Activated CD4-positive, alpha-beta memory T cell treated with anti-CD3 and anti-CD28 coated beads for 36 hours (primary cell): ENCODE measurements at regions not wholly inside any gene's neighbourhood (a gene's known extent, or its start where the extent isn't known, plus 50 kb on each side); places are given as distances from the start of the nearest gene placed in this dataset.
"Not testable (repeated sequence)": the region's sequence is repeated elsewhere in the genome, so short reads cannot be mapped to it uniquely, and the experiment has no call there.

Experiments
- CTCF ChIA-PET: fragments of 350-600 bp; sonication (Branson Sonifier 250); formaldehyde crosslinking; loops from one replicate; lab custom pipeline; 2021; ENCODE audit warnings: antibody characterized with exemption, inconsistent platforms; lab: Charles Lee
- POLR2A ChIA-PET: fragments of 350-600 bp; sonication (Branson Sonifier 250); formaldehyde crosslinking; loops from one replicate; lab custom pipeline; 2021; ENCODE audit warnings: antibody characterized with exemption; lab: Charles Lee
- DNase-seq: peaks from one replicate; pipeline ENCODE4 v3.0.0-alpha.2; 2020
- H3K27ac Mint-ChIP-seq: one replicate; pipeline ENCODE4 v1.8.0; 2021; ENCODE audit warnings: mixed read lengths
- H3K27me3 Mint-ChIP-seq: one replicate; pipeline ENCODE4 v1.8.0; 2021; ENCODE audit warnings: mixed read lengths
- H3K36me3 Mint-ChIP-seq: one replicate; pipeline ENCODE4 v1.8.0; 2021; ENCODE audit warnings: mixed read lengths
- H3K4me1 Mint-ChIP-seq: one replicate; pipeline ENCODE4 v1.8.0; 2021; ENCODE audit warnings: low read depth, mixed read lengths
- H3K4me3 Mint-ChIP-seq: one replicate; pipeline ENCODE4 v1.8.0; 2021; ENCODE audit warnings: mild to moderate bottlenecking, mixed read lengths
- H3K9me3 Mint-ChIP-seq: one replicate; pipeline ENCODE4 v1.8.0; 2021; ENCODE audit warnings: mixed read lengths
- intact Hi-C: fragments of 100-400 bp; cut with micrococcal nuclease; formaldehyde crosslinking; loops from one replicate; pipeline ENCODE4 v1.15.1; 2023

DNA sequence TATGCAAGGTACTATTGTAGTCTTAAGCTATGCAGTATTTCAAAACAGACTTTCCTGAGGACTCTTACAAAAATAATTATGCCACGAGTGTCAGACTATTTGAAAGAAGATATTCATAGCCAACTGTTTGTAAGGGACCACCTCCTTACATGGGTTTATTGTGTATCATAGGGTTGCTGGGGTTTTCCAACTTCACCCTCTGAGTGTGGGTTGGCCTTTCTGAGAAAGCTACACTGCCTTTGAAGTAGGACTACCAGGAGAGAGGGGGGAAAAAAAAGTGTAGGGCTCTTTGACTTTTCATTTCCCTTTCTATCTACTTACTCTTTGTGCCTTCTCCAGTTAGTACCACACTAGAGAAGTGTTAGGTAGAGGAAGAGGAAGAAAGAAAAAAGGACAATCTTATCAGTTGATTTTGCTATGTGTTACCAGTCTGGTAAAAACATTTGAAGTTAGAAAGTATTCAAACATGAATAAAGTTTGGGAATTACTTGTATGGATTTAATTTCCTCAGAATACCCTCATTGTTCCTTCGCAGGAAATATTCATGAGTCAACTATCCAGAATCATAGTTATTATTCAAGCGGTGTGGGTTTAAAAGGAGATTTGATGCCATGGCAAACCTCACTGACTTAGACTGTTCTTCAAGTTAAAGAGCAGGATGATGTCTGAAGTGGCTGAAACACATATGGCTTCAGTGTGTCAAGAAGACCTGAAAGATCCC, 329.3 kb upstream of the THBS1 start:
- intact Hi-C loops: no loop called here
- ChIA-PET CTCF (no interaction called here), POLR2A (no interaction called here)
- Mint-ChIP-seq H3K9me3 (no peaks in the 10 kb centered on the region), H3K27ac (no peak overlapping the region), H3K36me3 (no peaks in the 10 kb centered on the region), H3K27me3 (peaks cover 3% of the 10 kb centered on the region), H3K4me1 (peaks cover 4% of the 10 kb centered on the region), H3K4me3 (no peak overlapping the region)
- no peak for DNase-seq

- H3K9me3 Mint-ChIP-seq: no peaks in the 10 kb centered on the region
- H3K4me3 Mint-ChIP-seq: no peak overlapping the region
- ChIA-PET CTCF (no interaction called here), POLR2A (no interaction called here)
- H3K4me1 Mint-ChIP-seq: peaks cover 4% of the 10 kb centered on the region
- H3K27me3 Mint-ChIP-seq: peaks cover 5% of the 10 kb centered on the region
- H3K36me3 Mint-ChIP-seq: no peaks in the 10 kb centered on the region
- intact Hi-C loops: no loop called here
- no peak overlapping the region for H3K27ac Mint-ChIP-seq
- no peak for DNase-seq
These were observed 328.8 kb upstream of the THBS1 start for GRCh38 chr15:39252134-39252470.

DNA sequence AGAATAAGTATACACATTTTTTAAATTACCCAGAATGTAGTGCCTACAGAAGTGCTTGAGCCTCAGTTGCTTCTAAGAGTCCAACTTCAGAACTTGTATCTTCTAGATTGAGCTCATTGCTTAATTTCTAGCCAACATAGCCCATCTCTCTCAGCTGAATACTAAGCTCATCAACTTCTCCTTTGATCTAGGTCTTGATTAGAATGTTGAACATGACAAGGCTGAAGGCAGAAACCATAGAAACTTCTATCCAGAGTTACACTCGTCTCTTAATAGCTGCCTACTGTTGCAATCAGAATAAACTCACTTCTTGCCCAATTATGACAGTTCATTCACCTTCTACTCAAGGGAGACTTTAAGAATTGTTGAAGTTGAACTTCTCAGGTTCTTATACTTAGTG, 327.3 kb upstream of the THBS1 start:
- Mint-ChIP-seq H3K4me3 (no peak overlapping the region), H3K4me1 (peaks cover 4% of the 10 kb centered on the region), H3K36me3 (no peaks in the 10 kb centered on the region), H3K27me3 (peaks cover 7% of the 10 kb centered on the region), H3K27ac (no peak overlapping the region), H3K9me3 (no peaks in the 10 kb centered on the region)
- DNase-seq: no peak
- intact Hi-C loops: no loop called here
- CTCF ChIA-PET: no interaction called here
- POLR2A ChIA-PET: no interaction called here

DNA sequence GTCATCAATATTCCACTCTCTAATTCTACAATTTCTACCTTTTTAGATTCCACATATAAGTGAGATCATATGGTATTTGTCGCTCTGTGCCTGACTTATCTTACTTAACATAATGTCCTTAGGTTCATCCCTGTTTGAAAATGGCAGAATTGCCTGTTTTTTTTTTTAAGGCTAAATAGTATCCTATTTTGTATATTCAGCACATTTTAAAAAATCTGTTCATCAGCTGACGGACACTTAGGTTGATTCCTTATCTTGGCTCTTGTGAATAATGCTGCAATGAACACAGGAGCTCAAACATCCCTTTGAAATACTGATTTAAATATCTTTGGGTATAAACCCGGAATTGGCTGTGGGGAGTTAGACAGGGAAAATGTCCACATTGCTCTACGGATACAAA, 326.7 kb upstream of the THBS1 start:
- no peaks in the 10 kb centered on the region for H3K36me3 Mint-ChIP-seq
- H3K9me3 Mint-ChIP-seq: no peaks in the 10 kb centered on the region
- H3K27me3 Mint-ChIP-seq: peaks cover 7% of the 10 kb centered on the region
- H3K4me3 Mint-ChIP-seq: no peak overlapping the region
- DNase-seq: no peak
- ChIA-PET CTCF (interaction anchor here (0.5 to 0.7 kb wide), 2 partner anchors 129 to 586 kb away, joined by 3 read pairs; no protein-coding TSS in a partner anchor), POLR2A (no interaction called here)
- no peak overlapping the region for H3K27ac Mint-ChIP-seq
- intact Hi-C loops: no loop called here
- peaks cover 4% of the 10 kb centered on the region for H3K4me1 Mint-ChIP-seq

GRCh38 chr15:39255760-39256159, 325.1 kb upstream of the THBS1 start:
- Mint-ChIP-seq H3K9me3 (no peaks in the 10 kb centered on the region), H3K27ac (no peak overlapping the region), H3K36me3 (no peaks in the 10 kb centered on the region), H3K27me3 (peaks cover 7% of the 10 kb centered on the region), H3K4me1 (no peaks in the 10 kb centered on the region), H3K4me3 (no peak overlapping the region)
- no peak for DNase-seq
- POLR2A ChIA-PET: no interaction called here
- intact Hi-C loops: no loop called here
- CTCF ChIA-PET: no interaction called here

GRCh38 chr15:39260391-39260790, 320.5 kb upstream of the THBS1 start:
- Mint-ChIP-seq H3K27ac (no peak overlapping the region), H3K4me3 (no peak overlapping the region), H3K9me3 (no peaks in the 10 kb centered on the region), H3K36me3 (no peaks in the 10 kb centered on the region), H3K27me3 (peaks cover 11% of the 10 kb centered on the region), H3K4me1 (peaks cover 19% of the 10 kb centered on the region)
- CTCF ChIA-PET: no interaction called here
- POLR2A ChIA-PET: no interaction called here
- intact Hi-C loops: no loop called here
- DNase-seq: no peak

DNA sequence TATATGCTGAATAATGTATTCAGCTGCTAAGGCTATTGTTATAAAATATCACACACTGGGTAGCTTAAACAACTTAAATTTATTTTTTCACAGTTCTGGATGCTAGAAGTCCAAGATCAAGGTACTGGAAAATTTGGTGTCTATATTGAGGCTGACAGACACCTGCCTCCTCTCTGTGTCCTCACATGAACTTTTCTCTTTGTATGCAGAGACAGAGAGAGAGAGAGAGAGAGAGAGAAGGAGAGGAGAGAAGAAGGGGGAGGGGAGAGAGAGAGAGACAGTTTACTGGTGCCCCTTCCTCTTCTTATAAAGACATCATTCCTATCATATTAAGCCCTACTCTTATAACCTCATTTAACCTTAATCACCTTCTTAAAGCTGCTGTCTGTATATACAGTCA, 320.1 kb upstream of the THBS1 start:
- ChIA-PET POLR2A (no interaction called here), CTCF (no interaction called here)
- intact Hi-C loops: no loop called here

GRCh38 chr15:39261397-39262183, 319.3 kb upstream of the THBS1 start:
- intact Hi-C loops, H3K9me3 Mint-ChIP-seq, H3K27me3 Mint-ChIP-seq, H3K36me3 Mint-ChIP-seq, DNase-seq, CTCF ChIA-PET, H3K4me3 Mint-ChIP-seq, POLR2A ChIA-PET, H3K27ac Mint-ChIP-seq: not testable (repeated sequence)
- H3K4me1 Mint-ChIP-seq: peaks cover 19% of the 10 kb centered on the region

More for the DNA sequence above, 320.1 kb upstream of the THBS1 start:
- no peak overlapping the region for H3K4me3 Mint-ChIP-seq
- no peak for DNase-seq
- H3K27ac Mint-ChIP-seq: no peak overlapping the region
- peaks cover 19% of the 10 kb centered on the region for H3K4me1 Mint-ChIP-seq
- H3K36me3 Mint-ChIP-seq: no peaks in the 10 kb centered on the region
- H3K27me3 Mint-ChIP-seq: peaks cover 10% of the 10 kb centered on the region
- H3K9me3 Mint-ChIP-seq: no peaks in the 10 kb centered on the region

GRCh38 chr15:39262995-39263772, 317.7 kb upstream of the THBS1 start:
- POLR2A ChIA-PET, H3K27ac Mint-ChIP-seq, CTCF ChIA-PET, H3K27me3 Mint-ChIP-seq, H3K4me3 Mint-ChIP-seq, DNase-seq, intact Hi-C loops, H3K36me3 Mint-ChIP-seq, H3K9me3 Mint-ChIP-seq: not testable (repeated sequence)
- peaks cover 19% of the 10 kb centered on the region for H3K4me1 Mint-ChIP-seq

- no peak for DNase-seq
- Mint-ChIP-seq H3K27me3 (peaks cover 9% of the 10 kb centered on the region), H3K27ac (no peak overlapping the region), H3K36me3 (no peaks in the 10 kb centered on the region), H3K9me3 (no peaks in the 10 kb centered on the region), H3K4me3 (no peak overlapping the region), H3K4me1 (peaks cover 19% of the 10 kb centered on the region)
- POLR2A ChIA-PET: no interaction called here
- intact Hi-C loops: no loop called here
- CTCF ChIA-PET: no interaction called here
These were observed 315.6 kb upstream of the THBS1 start for GRCh38 chr15:39265261-39265660.

- no peak overlapping the region for H3K4me3 Mint-ChIP-seq
- no peak overlapping the region for H3K27ac Mint-ChIP-seq
- ChIA-PET CTCF (no interaction called here), POLR2A (no interaction called here)
- intact Hi-C loops: no loop called here
- peaks cover 16% of the 10 kb centered on the region for H3K4me1 Mint-ChIP-seq
- H3K9me3 Mint-ChIP-seq: no peaks in the 10 kb centered on the region
- DNase-seq: no peak
- H3K27me3 Mint-ChIP-seq: peaks cover 5% of the 10 kb centered on the region
- no peaks in the 10 kb centered on the region for H3K36me3 Mint-ChIP-seq
These were observed 314.0 kb upstream of the THBS1 start for GRCh38 chr15:39266890-39267289.

DNA sequence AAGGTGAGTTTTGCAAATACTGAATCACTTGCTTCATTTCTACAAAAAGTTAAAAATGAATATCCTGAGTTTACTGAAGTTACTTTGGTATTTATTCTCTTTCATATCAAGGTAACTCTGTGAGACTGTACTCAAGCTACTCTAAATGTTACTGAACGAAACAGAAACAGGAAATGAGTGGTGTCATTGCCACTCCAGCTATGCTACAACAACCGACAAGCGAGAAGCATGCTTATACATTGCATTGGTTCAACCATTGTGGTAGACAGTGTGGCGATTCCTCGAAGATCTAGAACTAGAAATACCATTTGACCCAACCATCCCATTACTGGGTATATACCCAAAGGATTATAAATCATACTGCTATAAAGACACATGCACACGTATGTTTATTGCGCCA, 313.2 kb upstream of the THBS1 start:
- intact Hi-C loops: no loop called here
- ChIA-PET CTCF (no interaction called here), POLR2A (no interaction called here)
- peaks cover 4% of the 10 kb centered on the region for H3K27me3 Mint-ChIP-seq
- no peak overlapping the region for H3K27ac Mint-ChIP-seq
- no peaks in the 10 kb centered on the region for H3K9me3 Mint-ChIP-seq
- DNase-seq: no peak
- no peaks in the 10 kb centered on the region for H3K36me3 Mint-ChIP-seq
- peaks cover 8% of the 10 kb centered on the region for H3K4me1 Mint-ChIP-seq
- H3K4me3 Mint-ChIP-seq: no peak overlapping the region
